GM23338 (cell line): ENCODE measurements at regions not wholly inside any gene's neighbourhood (a gene's known extent, or its start where the extent isn't known, plus 50 kb on each side); places are given as distances from the start of the nearest gene placed in this dataset.

Source experiments
- CREB1 ChIP-seq: fragments of 250-450 bp; sonication (Bioruptor Pico); IDR thresholded peaks from 2 replicates; pipeline ENCODE4 v1.5.0; 2020; ENCODE audit warnings: low read depth, mild to moderate bottlenecking, moderate library complexity
- JUNB ChIP-seq: IDR thresholded peaks from one replicate; pipeline ENCODE4 v1.6.1; 2016; ENCODE audit warnings: antibody characterized with exemption; ENCODE audit not compliant: unreplicated experiment
- NANOG ChIP-seq: IDR thresholded peaks from 2 replicates; pipeline ENCODE4 v1.6.1; 2016; ENCODE audit warnings: antibody characterized with exemption, borderline replicate concordance
- REST ChIP-seq: IDR thresholded peaks from one replicate; pipeline ENCODE4 v1.6.1; 2018; ENCODE audit warnings: antibody characterized with exemption; ENCODE audit not compliant: unreplicated experiment
- STAT1 ChIP-seq: IDR thresholded peaks from one replicate; pipeline ENCODE4 v1.6.1; 2016; ENCODE audit warnings: antibody characterized with exemption; ENCODE audit not compliant: unreplicated experiment
- TF ChIP-seq, protein P1 (sequence below), 2 experiments: fragments of 200-600 bp in 1 of 2; sonication (generic) in 1 of 2; conservative IDR thresholded peaks; 2 replicates each; pipeline versions ENCODE4 v1.5.1 to v1.6.1; 2016 to 2017; ENCODE audit warnings: antibody characterized with exemption in 2 of 2, low read depth in 2 of 2, mild to moderate bottlenecking in 2 of 2, moderate library complexity in 1 of 2

- TF ChIP-seq REST (no peak), JUNB (no peak), CREB1 (CRISPR knock-in tag) (no peak), STAT1 (no peak), NANOG (no peak)
- TF ChIP-seq, protein P1, sequence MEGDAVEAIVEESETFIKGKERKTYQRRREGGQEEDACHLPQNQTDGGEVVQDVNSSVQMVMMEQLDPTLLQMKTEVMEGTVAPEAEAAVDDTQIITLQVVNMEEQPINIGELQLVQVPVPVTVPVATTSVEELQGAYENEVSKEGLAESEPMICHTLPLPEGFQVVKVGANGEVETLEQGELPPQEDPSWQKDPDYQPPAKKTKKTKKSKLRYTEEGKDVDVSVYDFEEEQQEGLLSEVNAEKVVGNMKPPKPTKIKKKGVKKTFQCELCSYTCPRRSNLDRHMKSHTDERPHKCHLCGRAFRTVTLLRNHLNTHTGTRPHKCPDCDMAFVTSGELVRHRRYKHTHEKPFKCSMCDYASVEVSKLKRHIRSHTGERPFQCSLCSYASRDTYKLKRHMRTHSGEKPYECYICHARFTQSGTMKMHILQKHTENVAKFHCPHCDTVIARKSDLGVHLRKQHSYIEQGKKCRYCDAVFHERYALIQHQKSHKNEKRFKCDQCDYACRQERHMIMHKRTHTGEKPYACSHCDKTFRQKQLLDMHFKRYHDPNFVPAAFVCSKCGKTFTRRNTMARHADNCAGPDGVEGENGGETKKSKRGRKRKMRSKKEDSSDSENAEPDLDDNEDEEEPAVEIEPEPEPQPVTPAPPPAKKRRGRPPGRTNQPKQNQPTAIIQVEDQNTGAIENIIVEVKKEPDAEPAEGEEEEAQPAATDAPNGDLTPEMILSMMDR (conservative IDR thresholded peaks at IDR 0.05; ENCODE audit: low read depth in 2 of 2): no peak
Measured at GRCh38 chr3:99269606-99270351, 368.3 kb upstream of the DCBLD2 start.
